ENCODE measurements at regions not wholly inside any gene's neighbourhood (a gene's known extent, or its start where the extent isn't known, plus 50 kb on each side); places are given as distances from the start of the nearest gene placed in this dataset.
A peak's percentile ranks its signal among the peaks of the same experiment; 100 is the strongest.

DNA sequence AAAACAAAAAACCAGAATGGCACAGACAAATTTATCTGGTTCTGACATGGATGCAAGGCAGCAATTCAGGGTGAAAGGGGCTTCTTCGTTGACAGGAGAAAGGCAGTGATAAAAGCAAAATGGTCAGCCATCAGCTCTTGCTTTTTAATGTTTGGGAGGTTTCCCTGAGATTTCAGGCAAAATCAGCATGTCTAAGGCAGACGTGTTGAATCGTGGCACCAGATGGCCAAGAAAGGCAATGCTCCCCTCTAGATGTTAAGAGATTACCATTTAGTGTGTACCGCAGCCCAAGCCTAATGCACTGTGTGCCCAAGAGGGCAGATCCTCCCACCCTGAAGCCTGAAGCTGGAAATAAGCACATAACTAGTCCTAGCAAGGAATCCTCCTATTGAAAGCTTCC, 88.8 kb upstream of the GALNT18 start:
- no peak for DNase-seq

DNA sequence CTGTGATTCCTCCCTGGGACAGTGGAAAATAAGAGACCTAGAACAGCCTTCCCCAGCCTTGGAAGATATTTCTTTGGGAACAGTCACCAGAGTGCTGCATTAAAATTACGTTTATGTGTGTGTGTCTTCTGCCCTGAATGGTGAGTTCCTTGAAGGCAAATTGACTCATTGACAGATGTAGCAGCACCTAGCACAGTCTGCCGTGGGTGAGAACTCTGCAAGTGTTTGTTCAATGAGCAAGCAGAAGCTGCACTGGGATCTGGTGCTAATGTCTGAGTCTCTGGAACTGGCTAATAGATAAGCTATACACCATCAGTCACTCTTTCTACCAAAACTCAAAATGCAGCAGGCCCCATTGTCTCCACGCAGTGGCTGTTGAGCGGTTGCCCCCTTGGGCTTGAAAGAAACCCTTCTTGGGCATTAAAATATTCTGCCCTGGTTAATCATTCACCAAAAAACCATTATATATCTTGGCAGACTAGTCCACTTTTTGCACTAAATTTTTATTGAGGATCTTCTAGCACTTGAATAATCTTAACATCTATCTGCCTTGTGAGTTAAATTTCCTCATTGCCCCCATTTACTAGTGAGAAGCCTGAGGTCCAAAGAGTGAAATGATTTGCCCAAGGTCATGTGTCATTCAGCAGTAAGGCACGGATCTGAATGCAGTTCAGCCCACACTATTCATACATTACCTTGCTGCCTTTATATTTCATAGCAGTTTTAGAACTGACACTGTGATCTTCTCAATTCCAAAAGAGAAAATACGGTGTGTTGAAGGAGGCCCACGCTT, 87.8 kb upstream of the GALNT18 start:
- DNase-seq: no peak

DNA sequence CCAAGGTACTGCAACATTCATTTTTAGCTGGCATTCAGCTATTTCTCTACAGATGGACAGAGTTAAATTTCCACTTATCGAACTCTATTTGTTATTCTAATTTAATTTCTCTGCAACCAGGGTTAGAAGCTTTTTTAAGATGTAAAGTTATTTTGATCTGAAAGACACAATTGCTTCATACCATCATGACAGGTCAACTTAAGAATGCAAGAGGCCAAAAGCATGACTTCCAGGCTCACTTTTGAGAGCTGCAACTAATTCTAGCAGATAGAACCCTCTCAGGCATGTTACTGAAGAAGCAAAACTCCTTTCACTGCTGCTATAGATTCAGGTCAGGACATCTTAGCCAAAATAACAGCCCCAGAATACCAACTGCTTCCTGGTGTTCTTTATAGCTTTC, 86.5 kb upstream of the GALNT18 start:
- DNase-seq: no peak

DNA sequence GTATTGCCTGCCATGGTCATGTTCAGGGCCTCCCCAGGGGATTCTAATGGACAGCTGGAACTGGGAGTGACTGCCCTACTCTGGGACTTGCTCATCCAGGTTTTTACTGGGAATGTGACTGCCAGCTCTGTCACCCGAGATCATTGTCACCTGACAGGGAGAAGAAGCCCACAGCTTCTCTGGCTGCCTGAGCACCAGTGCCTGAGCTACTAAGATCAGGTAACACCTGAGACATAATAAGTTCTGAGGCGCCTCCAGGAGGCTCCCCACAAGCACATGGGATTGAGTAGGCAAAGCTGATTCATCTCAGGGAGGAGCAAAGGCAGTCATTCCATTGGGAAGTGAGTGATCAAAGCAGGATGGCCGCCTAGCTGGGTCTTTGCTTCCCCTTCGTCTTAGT, 84.2 kb upstream of the GALNT18 start:
- no peak for DNase-seq

DNA sequence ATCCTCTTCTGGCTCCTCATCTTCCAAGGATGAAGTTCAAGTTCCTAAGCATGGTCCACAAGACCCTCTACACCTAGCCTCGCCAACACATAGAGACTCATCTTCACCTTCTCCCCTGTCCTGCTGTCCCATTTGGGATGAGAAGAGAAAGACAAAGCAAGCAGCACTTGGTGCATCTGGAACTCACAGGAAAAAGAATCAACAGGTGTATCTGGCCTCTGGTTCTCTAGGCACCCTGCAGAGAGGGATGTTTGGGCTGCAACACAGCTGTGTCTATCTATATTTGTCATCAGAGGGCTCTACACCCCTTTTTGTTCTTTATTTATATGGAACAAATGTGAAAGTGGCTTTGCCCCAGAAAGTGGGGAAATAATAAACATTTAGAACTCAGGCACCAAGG, 82.1 kb upstream of the GALNT18 start:
- DNase-seq: no peak

DNA sequence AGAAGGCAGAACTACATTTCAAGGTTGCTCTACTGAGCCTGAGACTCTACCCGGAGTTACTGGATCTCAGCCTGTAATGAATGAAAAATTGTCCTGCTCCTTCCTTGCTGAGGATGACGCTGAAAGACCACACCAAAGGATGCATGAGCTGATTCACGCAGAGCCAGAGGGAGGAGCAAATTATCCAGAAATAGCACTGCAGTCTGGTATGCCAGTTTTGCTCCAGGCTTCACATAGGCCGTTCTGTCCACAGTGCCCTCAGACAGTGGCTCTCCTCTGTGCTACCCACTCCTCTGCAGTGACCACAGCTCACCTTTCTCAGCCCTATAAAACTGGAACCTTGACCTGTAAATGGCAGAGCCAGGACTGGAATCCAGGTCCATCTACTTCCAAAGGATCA, 79.3 kb upstream of the GALNT18 start:
- peak; percentile 55 for DNase-seq

DNA sequence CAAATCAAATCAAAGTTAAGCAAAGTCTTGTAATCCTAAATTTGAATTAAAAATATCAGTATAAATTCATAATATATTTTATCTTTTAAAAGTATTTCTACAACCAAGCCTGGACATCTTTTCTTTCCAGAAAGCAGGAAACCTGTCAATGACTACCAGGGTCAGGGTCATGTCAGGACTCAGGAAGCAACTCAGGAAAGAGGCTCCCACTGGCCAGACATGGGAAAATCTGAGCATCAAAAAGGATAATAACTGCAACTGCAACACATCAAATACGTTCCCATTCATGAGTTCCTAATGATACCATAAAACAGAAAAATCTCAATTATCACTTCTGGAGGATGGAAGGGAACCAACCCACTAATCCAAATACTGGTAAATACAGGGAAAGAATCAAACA, 76.0 kb upstream of the GALNT18 start:
- DNase-seq: no peak

DNA sequence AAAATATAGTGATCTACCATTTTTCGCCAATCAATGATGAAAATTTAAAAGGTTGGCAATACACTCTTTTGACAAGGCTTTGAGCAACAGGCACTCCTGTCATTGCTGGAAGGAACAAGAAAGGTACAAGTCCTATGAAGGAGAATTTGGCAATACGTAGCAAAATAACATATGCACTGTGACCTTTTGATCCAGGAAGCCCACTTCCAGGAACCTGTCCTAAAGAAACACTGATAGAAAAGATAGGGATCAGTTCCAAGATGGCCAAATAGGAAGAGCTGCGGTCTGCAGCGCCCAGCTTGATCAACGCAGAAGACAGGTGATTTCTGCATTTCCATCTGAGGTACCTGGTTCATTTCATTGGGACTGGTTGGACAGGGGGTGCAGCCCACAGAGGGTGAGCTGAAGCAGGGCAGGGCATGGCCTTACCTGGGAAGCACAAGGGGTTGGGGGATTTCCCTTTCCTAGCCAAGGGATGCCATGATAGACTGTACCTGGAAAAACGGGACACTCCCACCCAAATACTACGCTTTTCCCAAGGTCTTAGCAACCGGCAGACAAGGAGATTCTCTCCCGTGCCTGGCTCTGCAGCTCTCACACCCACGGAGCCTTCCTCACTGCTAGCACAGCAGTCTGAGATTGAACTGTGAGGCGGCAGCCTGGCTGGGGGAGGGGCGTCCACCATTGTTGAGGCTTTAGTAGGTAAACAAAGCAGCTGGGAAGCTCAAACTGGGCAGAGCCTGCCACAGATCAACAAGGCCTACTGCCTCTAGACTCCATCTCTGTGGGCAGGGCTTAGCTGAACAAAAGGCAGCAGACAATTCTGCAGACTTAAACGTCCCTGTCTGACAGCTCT, 69.7 kb upstream of the GALNT18 start:
- DNase-seq: no peak

DNA sequence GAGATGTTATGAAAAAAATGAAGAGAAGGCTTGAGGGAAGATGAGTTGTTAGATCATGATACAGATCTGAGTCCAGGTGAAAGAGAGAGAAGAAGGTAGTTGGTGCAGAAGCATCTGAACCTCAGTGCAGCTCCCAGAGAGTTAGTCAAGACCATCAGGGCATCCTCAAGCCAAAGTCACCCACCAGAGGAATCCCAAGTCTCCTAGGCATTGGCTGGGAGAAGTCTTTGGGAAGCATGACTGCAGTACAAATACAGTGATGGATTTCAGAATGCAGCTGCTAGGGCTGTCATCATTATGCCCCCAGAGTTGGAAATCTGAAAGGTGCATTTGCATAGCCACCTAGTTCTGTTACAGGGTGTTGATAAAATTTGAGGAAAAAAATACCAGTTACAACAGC, 59.7 kb upstream of the GALNT18 start:
- no peak for DNase-seq

DNA sequence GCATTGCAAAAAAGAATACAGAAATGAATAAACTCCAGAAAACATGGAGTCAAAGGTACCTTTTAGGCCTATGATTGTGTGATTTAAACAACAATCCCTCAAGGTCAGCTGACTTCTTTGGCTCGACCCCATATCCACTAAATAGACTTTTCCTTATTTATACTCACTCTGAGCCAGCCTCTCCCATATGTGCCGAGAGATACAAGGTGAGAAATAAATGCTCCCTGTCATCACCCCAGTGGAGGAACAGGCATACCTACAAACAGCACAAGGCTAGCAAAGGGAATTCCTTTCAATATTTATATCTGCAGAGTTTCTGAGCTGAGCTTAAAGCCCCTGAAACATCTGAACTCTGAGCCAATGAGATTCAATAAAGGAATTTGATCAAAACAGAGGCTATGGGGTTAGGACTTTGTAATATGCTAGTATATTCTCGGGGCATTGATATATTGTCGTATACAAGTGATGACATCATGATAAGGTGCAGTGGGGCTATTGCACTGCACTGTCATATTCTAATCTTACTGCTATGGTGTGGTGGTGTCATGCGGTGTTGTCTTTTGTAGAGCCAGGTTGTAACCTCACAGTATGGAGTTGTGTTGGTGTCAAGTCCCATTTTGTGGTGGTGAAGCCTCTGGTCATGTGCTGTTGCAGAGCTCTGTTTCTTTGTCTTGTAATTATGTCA, 56.0 kb upstream of the GALNT18 start:
- no peak for DNase-seq

DNA sequence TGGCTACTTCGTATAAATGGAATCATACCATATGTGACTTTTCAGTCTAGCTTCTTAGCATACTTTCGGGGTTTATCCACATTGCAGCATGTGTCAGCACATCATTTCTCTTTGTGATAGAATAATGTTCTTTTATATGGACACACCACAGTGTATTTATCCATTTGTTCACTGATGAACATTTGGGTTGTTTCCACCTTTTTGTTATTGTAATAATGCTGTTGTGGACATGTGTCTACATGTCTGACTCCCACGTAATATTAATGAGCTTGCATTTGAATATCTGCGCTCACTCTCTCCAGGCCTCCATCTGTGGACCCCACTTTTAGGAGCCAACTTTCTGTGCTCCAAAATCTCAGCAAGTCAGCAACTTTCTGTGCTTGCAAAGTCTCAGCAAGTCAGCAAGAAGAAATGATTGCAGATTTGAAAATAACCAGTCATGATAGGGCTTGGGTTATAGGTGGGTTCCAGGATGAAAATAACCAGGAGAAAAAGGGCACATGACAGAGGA, 53.9 kb upstream of the GALNT18 start:
- no peak for DNase-seq

DNA sequence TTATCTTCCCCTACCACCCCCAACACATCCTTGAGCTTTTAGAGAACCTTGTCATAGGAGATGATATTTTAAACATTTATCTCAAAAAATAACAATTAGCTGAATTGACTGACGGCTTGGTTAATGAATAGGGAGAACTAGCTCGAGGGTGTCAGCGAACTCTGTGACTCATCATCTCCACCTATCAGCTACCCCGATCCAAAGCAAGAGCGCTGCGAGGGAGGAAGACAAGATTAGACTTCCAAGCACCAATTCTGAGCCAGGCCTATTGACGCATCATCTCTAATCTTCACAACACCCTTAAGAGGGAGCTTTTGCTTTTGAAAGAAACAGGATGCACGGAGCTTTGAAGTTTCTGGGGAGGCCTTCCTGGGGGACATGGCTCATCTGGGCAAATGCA, 51.0 kb upstream of the GALNT18 start:
- DNase-seq: no peak

DNA sequence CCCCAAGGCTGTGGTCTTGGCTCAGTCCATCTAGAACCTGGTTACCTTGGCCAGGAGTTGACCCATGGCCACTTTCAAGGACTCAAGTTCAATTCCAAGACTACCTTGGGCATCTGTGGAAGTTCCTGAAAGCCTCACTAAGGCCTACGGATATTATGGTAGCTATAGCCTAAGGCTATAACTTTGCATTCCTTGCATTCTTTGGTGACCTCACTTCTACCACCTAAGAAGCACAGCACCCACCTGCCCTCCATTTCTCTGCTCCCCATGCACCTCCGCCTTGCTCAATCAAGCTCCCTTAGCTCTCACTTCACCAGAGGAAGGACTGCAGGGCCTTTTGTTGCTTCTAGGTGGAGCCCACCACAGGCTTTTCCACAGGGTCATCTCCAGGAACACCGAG, 50.3 kb upstream of the GALNT18 start:
- DNase-seq: no peak

All from fibroblast of skin of right biceps (primary cell).